Endothelial cell of umbilical vein (primary cell): ENCODE measurements at regions not wholly inside any gene's neighbourhood (a gene's known extent, or its start where the extent isn't known, plus 50 kb on each side); places are given as distances from the start of the nearest gene placed in this dataset.
"Not testable (repeated sequence)": the region's sequence is repeated elsewhere in the genome, so short reads cannot be mapped to it uniquely, and the experiment has no call there.

Source experiments
- EZH2 ChIP-seq: IDR thresholded peaks from 2 replicates; pipeline ENCODE4 v1.6.1; 2012; ENCODE audit warnings: borderline replicate concordance, low read depth, mild to moderate bottlenecking, moderate library complexity, low read length, inconsistent platforms; ENCODE audit not compliant: severe bottlenecking
- FOS ChIP-seq: IDR thresholded peaks from 2 replicates; pipeline ENCODE4 v1.6.1; 2011; ENCODE audit warnings: mild to moderate bottlenecking, low read length, moderate library complexity, borderline replicate concordance; ENCODE audit not compliant: insufficient read depth
- GATA2 ChIP-seq: IDR thresholded peaks from 2 replicates; pipeline ENCODE4 v1.7.0; 2011; ENCODE audit warnings: low read depth, mild to moderate bottlenecking, moderate library complexity, mixed read lengths, low read length; ENCODE audit not compliant: insufficient read length, insufficient read depth
- JUN ChIP-seq: IDR thresholded peaks from 2 replicates; pipeline ENCODE4 v1.6.1; 2011; ENCODE audit warnings: borderline replicate concordance, low read depth; ENCODE audit not compliant: insufficient read length, insufficient read depth
- MAX ChIP-seq: IDR thresholded peaks from 2 replicates; pipeline ENCODE4 v1.6.1; 2011; ENCODE audit not compliant: insufficient read depth, insufficient read length
- MYC ChIP-seq: IDR thresholded peaks from one replicate; pipeline ENCODE4 v1.6.1; 2011; ENCODE audit warnings: mild to moderate bottlenecking, low read depth, low read length
- POLR2A ChIP-seq: IDR thresholded peaks from 2 replicates; pipeline ENCODE4 v1.6.1; 2012; ENCODE audit warnings: low read depth, mild to moderate bottlenecking, control low read depth, low read length
- POLR2AphosphoS5 ChIP-seq: IDR thresholded peaks from 2 replicates; pipeline ENCODE4 v1.6.1; 2012; ENCODE audit warnings: low read depth, mild to moderate bottlenecking, control low read depth, low read length, moderate library complexity; ENCODE audit not compliant: insufficient read depth
- TF ChIP-seq, protein P1 (sequence below), 2 donors: IDR thresholded peaks; 1 replicate in 1 of 2; 2 replicates in 1 of 2; pipeline ENCODE4 v1.5.1; 2011; ENCODE audit warnings: low read length in 2 of 2, mild to moderate bottlenecking in 2 of 2, moderate library complexity in 2 of 2, control low read depth in 1 of 2, inconsistent platforms in 1 of 2, low read depth in 1 of 2; ENCODE audit not compliant: insufficient read depth in 1 of 2; ENCODE audit errors: extremely low read depth in 1 of 2

DNA sequence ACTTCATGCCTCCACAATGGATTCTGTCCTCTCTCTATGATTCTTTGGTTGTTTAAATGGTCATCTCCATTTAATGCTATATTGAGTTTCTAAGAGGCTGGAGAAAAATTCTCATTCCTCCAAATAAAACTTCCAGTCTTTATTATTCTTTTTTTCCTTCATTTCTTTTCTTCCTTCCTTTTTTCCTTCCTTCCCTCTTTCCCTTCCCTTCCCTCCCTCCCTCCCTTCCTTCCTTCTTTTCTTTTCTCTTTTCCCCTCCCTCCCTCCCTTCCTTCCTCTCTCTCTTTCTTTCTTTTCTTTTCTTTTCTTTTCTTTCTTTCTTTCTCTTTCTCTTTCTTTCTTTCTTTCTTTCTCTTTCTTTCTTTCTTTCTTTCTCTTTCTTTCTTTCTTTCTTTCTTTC is 386.1 kb upstream of the PROX1 start:
- TF ChIP-seq EZH2, JUN, POLR2AphosphoS5, POLR2A, MAX, MYC, FOS, GATA2: not testable (repeated sequence)
- TF ChIP-seq, protein P1, sequence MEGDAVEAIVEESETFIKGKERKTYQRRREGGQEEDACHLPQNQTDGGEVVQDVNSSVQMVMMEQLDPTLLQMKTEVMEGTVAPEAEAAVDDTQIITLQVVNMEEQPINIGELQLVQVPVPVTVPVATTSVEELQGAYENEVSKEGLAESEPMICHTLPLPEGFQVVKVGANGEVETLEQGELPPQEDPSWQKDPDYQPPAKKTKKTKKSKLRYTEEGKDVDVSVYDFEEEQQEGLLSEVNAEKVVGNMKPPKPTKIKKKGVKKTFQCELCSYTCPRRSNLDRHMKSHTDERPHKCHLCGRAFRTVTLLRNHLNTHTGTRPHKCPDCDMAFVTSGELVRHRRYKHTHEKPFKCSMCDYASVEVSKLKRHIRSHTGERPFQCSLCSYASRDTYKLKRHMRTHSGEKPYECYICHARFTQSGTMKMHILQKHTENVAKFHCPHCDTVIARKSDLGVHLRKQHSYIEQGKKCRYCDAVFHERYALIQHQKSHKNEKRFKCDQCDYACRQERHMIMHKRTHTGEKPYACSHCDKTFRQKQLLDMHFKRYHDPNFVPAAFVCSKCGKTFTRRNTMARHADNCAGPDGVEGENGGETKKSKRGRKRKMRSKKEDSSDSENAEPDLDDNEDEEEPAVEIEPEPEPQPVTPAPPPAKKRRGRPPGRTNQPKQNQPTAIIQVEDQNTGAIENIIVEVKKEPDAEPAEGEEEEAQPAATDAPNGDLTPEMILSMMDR (IDR thresholded peaks at IDR 0.05; ENCODE audit: extremely low read depth in 1 of 2, insufficient read depth in 1 of 2, low read depth in 1 of 2, low read length in 2 of 2), result not testable (repeated sequence)
